Bronchial epithelial cell (primary cell): ENCODE measurements at regions not wholly inside any gene's neighbourhood (a gene's known extent, or its start where the extent isn't known, plus 50 kb on each side); places are given as distances from the start of the nearest gene placed in this dataset.
A peak's percentile ranks its signal among the peaks of the same experiment; 100 is the strongest.
"Not testable (repeated sequence)": the region's sequence is repeated elsewhere in the genome, so short reads cannot be mapped to it uniquely, and the experiment has no call there.

Source experiments
- DNase-seq: peaks from one replicate; pipeline ENCODE4 v3.0.0-alpha.2; 2010; ENCODE audit warnings: low read depth
- FAIRE-seq: peaks from 2 replicates; lab custom pipeline; 2011; peaks lifted over from hg19 to GRCh38; lab: Jason Lieb, UNC
- H3K27me3 ChIP-seq: 2 replicates; pipeline ENCODE4 v1.5.1; 2011; ENCODE audit warnings: low read length; ENCODE audit not compliant: control insufficient read depth, insufficient read depth
- H3K36me3 ChIP-seq: 2 replicates; pipeline ENCODE4 v1.5.1; 2011; ENCODE audit warnings: low read length; ENCODE audit not compliant: control insufficient read depth, insufficient read depth
- H3K4me3 ChIP-seq: 2 replicates; pipeline ENCODE4 v1.5.1; 2011; ENCODE audit warnings: mild to moderate bottlenecking, low read depth, low read length, control low read depth
- TF ChIP-seq, protein P1 (sequence below): IDR thresholded peaks from 2 replicates; pipeline ENCODE4 v1.5.1; 2011; ENCODE audit warnings: mild to moderate bottlenecking, moderate library complexity, low read length, control low read depth, inconsistent platforms; ENCODE audit not compliant: insufficient read depth, severe bottlenecking

GRCh38 chr6:115753446-115753845 is 307.2 kb downstream of the FRK start:
- FAIRE-seq: no peak
- TF ChIP-seq, protein P1, sequence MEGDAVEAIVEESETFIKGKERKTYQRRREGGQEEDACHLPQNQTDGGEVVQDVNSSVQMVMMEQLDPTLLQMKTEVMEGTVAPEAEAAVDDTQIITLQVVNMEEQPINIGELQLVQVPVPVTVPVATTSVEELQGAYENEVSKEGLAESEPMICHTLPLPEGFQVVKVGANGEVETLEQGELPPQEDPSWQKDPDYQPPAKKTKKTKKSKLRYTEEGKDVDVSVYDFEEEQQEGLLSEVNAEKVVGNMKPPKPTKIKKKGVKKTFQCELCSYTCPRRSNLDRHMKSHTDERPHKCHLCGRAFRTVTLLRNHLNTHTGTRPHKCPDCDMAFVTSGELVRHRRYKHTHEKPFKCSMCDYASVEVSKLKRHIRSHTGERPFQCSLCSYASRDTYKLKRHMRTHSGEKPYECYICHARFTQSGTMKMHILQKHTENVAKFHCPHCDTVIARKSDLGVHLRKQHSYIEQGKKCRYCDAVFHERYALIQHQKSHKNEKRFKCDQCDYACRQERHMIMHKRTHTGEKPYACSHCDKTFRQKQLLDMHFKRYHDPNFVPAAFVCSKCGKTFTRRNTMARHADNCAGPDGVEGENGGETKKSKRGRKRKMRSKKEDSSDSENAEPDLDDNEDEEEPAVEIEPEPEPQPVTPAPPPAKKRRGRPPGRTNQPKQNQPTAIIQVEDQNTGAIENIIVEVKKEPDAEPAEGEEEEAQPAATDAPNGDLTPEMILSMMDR: no peak
- Histone ChIP-seq H3K4me3 (no peak overlapping the region), H3K27me3 (no peaks in the 10 kb centered on the region), H3K36me3 (no peaks in the 10 kb centered on the region)
- peak; percentile 20 for DNase-seq

DNA sequence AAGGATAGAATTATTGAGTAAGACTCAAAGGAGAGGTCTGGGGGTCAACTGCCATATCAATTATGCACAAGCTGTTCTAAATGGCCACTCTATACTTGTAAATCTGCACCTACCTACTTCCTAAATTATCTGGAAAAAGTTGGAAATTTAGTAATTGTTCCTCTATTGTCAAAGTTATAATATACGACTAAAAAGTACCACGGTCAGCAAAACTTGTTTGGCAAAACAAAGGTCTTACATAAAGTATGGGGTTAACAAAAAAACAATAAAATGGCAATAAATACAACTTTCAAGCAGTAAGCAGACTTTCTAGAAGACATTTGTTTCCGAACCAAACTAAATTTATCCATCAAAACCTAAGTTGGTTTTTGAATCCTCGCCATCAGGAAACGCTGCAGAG is 309.7 kb downstream of the FRK start:
- H3K27me3 ChIP-seq: no peaks in the 10 kb centered on the region
- FAIRE-seq (no peak), DNase-seq (no peak)
- H3K4me3 ChIP-seq: no peak overlapping the region
- no peaks in the 10 kb centered on the region for H3K36me3 ChIP-seq
- TF ChIP-seq, protein P1: no peak

DNA sequence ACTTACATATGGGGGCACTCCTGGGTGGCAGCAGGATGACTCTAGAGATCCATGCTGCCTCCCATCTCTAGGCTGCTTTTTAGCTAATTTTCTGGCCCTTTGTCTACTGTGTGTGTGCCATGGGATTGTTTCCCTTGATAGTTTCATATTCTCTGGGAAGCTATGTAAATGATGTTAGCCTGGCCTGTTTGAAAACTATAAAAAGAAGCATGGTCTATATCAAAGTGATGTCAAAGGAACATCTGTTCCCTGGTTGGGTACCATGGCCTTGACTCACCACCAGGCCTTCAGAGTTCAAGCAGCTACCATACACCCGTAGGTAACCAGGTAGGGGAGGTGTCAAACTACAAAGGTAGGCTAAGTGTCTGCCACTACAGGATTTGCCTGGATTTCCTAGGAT is 310.4 kb downstream of the FRK start:
- no peaks in the 10 kb centered on the region for H3K27me3 ChIP-seq
- TF ChIP-seq, protein P1: no peak
- no peaks in the 10 kb centered on the region for H3K36me3 ChIP-seq
- FAIRE-seq: no peak
- no peak for DNase-seq
- H3K4me3 ChIP-seq: no peak overlapping the region

- Histone ChIP-seq H3K27me3 (no peaks in the 10 kb centered on the region), H3K4me3 (no peak overlapping the region), H3K36me3 (no peaks in the 10 kb centered on the region)
- TF ChIP-seq, protein P1: no peak
- no peak for DNase-seq
- FAIRE-seq: no peak
Measured at GRCh38 chr6:115747719-115748118, 313.0 kb downstream of the FRK start.

DNA sequence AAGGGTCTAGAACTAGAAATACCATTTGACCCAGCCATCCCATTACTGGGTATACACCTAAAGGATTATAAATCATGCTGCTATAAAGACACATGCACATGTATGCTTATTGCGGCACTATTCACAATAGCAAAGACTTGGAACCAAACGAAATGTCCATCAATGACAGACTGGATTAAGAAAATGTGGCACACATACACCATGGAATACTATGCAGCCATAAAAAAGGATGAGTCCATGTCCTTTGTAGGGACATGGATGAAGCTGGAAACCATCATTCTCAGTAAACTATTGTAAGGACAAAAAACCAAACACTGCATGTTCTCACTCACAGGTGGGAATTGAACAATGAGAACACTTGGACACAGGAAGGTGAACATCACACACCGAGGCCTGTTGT is 314.1 kb downstream of the FRK start:
- not testable (repeated sequence) for H3K4me3 ChIP-seq, FAIRE-seq, H3K27me3 ChIP-seq, H3K36me3 ChIP-seq, DNase-seq

- no peak for FAIRE-seq
- no peak overlapping the region for H3K4me3 ChIP-seq
- DNase-seq: peak; percentile 6
- H3K36me3 ChIP-seq: no peaks in the 10 kb centered on the region
- TF ChIP-seq, protein P1: no peak
- no peaks in the 10 kb centered on the region for H3K27me3 ChIP-seq
Measured at GRCh38 chr6:115740907-115741306, 319.8 kb downstream of the FRK start.
